ENCODE measurements at regions not wholly inside any gene's neighbourhood (a gene's known extent, or its start where the extent isn't known, plus 50 kb on each side); places are given as distances from the start of the nearest gene placed in this dataset.
A peak's percentile ranks its signal among the peaks of the same experiment; 100 is the strongest.

- Histone ChIP-seq H2BK15ac (ENCODE audit: low read length) (no peak overlapping the region), H4K91ac (replicated peaks; ENCODE audit: insufficient read length, low read length) (no peak overlapping the region), H3K79me2 (ENCODE audit: control insufficient read depth in 1 of 2, insufficient read depth in 2 of 2, low read length in 2 of 2) (no peaks in the 10 kb centered on the region), H3K36me3 (ENCODE audit: control insufficient read depth in 2 of 4, insufficient read depth in 4 of 4, low read length in 3 of 4) (no peaks in the 10 kb centered on the region), H2AFZ (ENCODE audit: low read length) (no peak overlapping the region), H3K4ac (replicated peaks; ENCODE audit: insufficient read length, low read depth, low read length) (no peak overlapping the region), H4K8ac (ENCODE audit: extremely low read depth, insufficient read depth, low read length) (no peak overlapping the region), H2BK120ac (replicated peaks; ENCODE audit: low read depth, low read length) (no peak overlapping the region), H3K23me2 (ENCODE audit: low read depth, low read length) (no peaks in the 10 kb centered on the region), H3K4me2 (ENCODE audit: insufficient read depth in 1 of 2, low read depth in 2 of 2, low read length in 2 of 2) (peak overlapping the region in 1 of 2 experiments; percentile 37; a peak in 1 of 4 replicates), H3K27me3 (replicated peaks in 1 of 4; ENCODE audit: control insufficient read depth in 3 of 4, extremely low read depth in 1 of 4, insufficient read depth in 3 of 4, low read length in 3 of 4) (no peaks in the 10 kb centered on the region; a peak in 1 of 7 replicates), H3K9me3 (ENCODE audit: insufficient read depth in 2 of 2, low read depth in 1 of 2, low read length in 1 of 2) (no peaks in the 10 kb centered on the region), H3K4me1 (replicated peaks in 1 of 4; ENCODE audit: control insufficient read depth in 3 of 4, insufficient read depth in 4 of 4, low read length in 3 of 4) (peaks cover 0 to 4% (median 0%) of the 10 kb centered on the region in 4 experiments; a peak in 2 of 7 replicates), H3K4me3 (ENCODE audit: extremely low read depth in 1 of 4, insufficient read depth in 2 of 4, low read depth in 3 of 4, low read length in 4 of 4) (no peak overlapping the region), H2BK12ac (ENCODE audit: low read depth, low read length) (no peak overlapping the region), H3K9ac (replicated peaks in 1 of 4; ENCODE audit: extremely low read depth in 1 of 4, low read depth in 3 of 4, low read length in 3 of 4) (no peak overlapping the region), H2AK5ac (ENCODE audit: low read depth, low read length) (no peak overlapping the region), H3K56ac (replicated peaks; ENCODE audit: insufficient read length, low read depth, low read length) (no peak overlapping the region), H4K20me1 (replicated peaks in 1 of 2; ENCODE audit: control insufficient read depth in 1 of 2, insufficient read depth in 2 of 2, low read length in 2 of 2) (no peaks in the 10 kb centered on the region), H4K5ac (ENCODE audit: insufficient read length, low read depth, low read length) (no peak overlapping the region), H3K79me1 (ENCODE audit: low read depth, low read length) (no peaks in the 10 kb centered on the region), H3K27ac (ENCODE audit: low read depth, low read length) (no peak overlapping the region), H3K18ac (ENCODE audit: extremely low read depth, low read length) (no peak overlapping the region), H2BK20ac (ENCODE audit: low read length) (no peak overlapping the region), H3K14ac (ENCODE audit: insufficient read length) (no peak overlapping the region), H2BK5ac (ENCODE audit: low read depth, low read length) (no peak overlapping the region), H3K23ac (ENCODE audit: insufficient read length) (no peak overlapping the region)
- FAIRE-seq (no peak), DNase-seq (ENCODE audit: low read depth in 1 of 2, low spot score in 2 of 2) (no peak)
- POLR2A ChIA-PET (ENCODE audit: partially characterized antibody) = interaction anchor here (1.1 kb wide), 1 partner anchor 9 kb away, joined by 3 read pairs; no protein-coding TSS in a partner anchor
- WGBS, 2 experiments (ENCODE audit: extremely low coverage in 1 of 2, insufficient coverage in 1 of 2, insufficient read length in 1 of 2, insufficient replicate concordance in 2 of 2, low coverage in 1 of 2, low lambda C conversion rate in 2 of 2, missing lambda C conversion rate in 1 of 2) = 82% methylated on average over 8 of the region's 8 CpGs; no CpG with 5 or more reads in 1 of the 2 experiments
- TF ChIP-seq USF2 (IDR thresholded peaks at IDR 0.05; ENCODE audit: low read length) = no peak
- no peak for TF ChIP-seq POLR2AphosphoS5 (IDR thresholded peaks at IDR 0.05; ENCODE audit: low read depth, low read length)
- TF ChIP-seq TAF7 (optimal IDR thresholded peaks at IDR 0.05; ENCODE audit: borderline replicate concordance, low read depth, low read length) = no peak
- TF ChIP-seq ZNF274 (IDR thresholded peaks at IDR 0.05; ENCODE audit: borderline replicate concordance, extremely low read depth, low read length) = no peak
- CTCF ChIA-PET (ENCODE audit: partially characterized antibody) = interaction anchor here (1.4 to 3.1 kb wide), 2 partner anchors 13 to 19 kb away, joined by 6 to 23 read pairs; no protein-coding TSS in a partner anchor
Observed at GRCh38 chr12:126734710-126735109, 1532.3 kb upstream of the TMEM132C start.
